Kidney capillary endothelial cell (primary cell): ENCODE measurements at regions not wholly inside any gene's neighbourhood (a gene's known extent, or its start where the extent isn't known, plus 50 kb on each side); places are given as distances from the start of the nearest gene placed in this dataset.

Source experiments
- DNase-seq: peaks from one replicate; pipeline ENCODE4 v3.0.0-alpha.2; 2018; ENCODE audit warnings: low spot score

- DNase-seq: no peak
Observed at GRCh38 chr5:65068410-65068809, 299.7 kb downstream of the CWC27 start.

GRCh38 chr5:65070026-65070425 is 301.3 kb downstream of the CWC27 start:
- DNase-seq: no peak

- DNase-seq: no peak
Observed at GRCh38 chr5:65072850-65073249, 304.1 kb downstream of the CWC27 start.

GRCh38 chr5:65073250-65073661 is 304.5 kb downstream of the CWC27 start:
- peak; percentile 89 for DNase-seq

GRCh38 chr5:65075623-65076250 is 307.0 kb downstream of the CWC27 start:
- no peak for DNase-seq

GRCh38 chr5:65076251-65076869 is 307.6 kb downstream of the CWC27 start:
- DNase-seq: peak; percentile 37

GRCh38 chr5:65077653-65078052 is 308.9 kb downstream of the CWC27 start:
- DNase-seq: no peak

GRCh38 chr5:65078331-65078730 is 309.6 kb downstream of the CWC27 start:
- DNase-seq: no peak

- no peak for DNase-seq
Observed at GRCh38 chr5:65081071-65081470, 312.3 kb downstream of the CWC27 start.

GRCh38 chr5:65084795-65085515 is 316.2 kb downstream of the CWC27 start:
- no peak for DNase-seq

- DNase-seq: no peak
Observed at GRCh38 chr5:65085516-65085850, 316.8 kb downstream of the CWC27 start.

- DNase-seq: no peak
Observed at GRCh38 chr5:65086234-65086890, 317.6 kb downstream of the CWC27 start.

GRCh38 chr5:65087154-65087553 is 318.4 kb downstream of the CWC27 start:
- no peak for DNase-seq

- DNase-seq: no peak
Observed at GRCh38 chr5:65094279-65094678, 325.5 kb downstream of the CWC27 start.

- no peak for DNase-seq
Observed at GRCh38 chr5:65098393-65098792, 329.7 kb downstream of the CWC27 start.
